ENCODE measurements at regions not wholly inside any gene's neighbourhood (a gene's known extent, or its start where the extent isn't known, plus 50 kb on each side); places are given as distances from the start of the nearest gene placed in this dataset.

- 92 to 97% methylated on average over 2 of the region's 2 CpGs for WGBS, 2 donors
- H3K4me3 ChIP-seq, result no peak overlapping the region
- DNase-seq (ENCODE audit: low spot score in 2 of 2), result no peak
These were observed 82.2 kb upstream of the SATB1 start for GRCh38 chr3:18507333-18507732.

GRCh38 chr3:18505056-18505455, 79.9 kb upstream of the SATB1 start:
- Histone ChIP-seq H3K27me3 (no peaks in the 10 kb centered on the region), H3K4me1 (no peaks in the 10 kb centered on the region), H3K4me3 (no peak overlapping the region), H3K9me3 (no peaks in the 10 kb centered on the region), H3K27ac (no peak overlapping the region), H3K36me3 (no peaks in the 10 kb centered on the region)
- TF ChIP-seq EP300 (IDR thresholded peaks at IDR 0.05) (no peak), POLR2A (IDR thresholded peaks at IDR 0.05) (no peak), CTCF (IDR thresholded peaks at IDR 0.05) (no peak)
- DNase-seq (ENCODE audit: low spot score in 2 of 2), result no peak

More at GRCh38 chr3:18507333-18507732, 82.2 kb upstream of the SATB1 start:
- H3K4me1 ChIP-seq, result no peaks in the 10 kb centered on the region
- no peak overlapping the region for H3K27ac ChIP-seq
- TF ChIP-seq POLR2A (IDR thresholded peaks at IDR 0.05) (no peak), EP300 (IDR thresholded peaks at IDR 0.05) (no peak), CTCF (IDR thresholded peaks at IDR 0.05) (no peak)
- H3K36me3 ChIP-seq, result no peaks in the 10 kb centered on the region
- H3K9me3 ChIP-seq, result no peaks in the 10 kb centered on the region
- H3K27me3 ChIP-seq, result no peaks in the 10 kb centered on the region

GRCh38 chr3:18501679-18502343, 76.7 kb upstream of the SATB1 start:
- no peaks in the 10 kb centered on the region for H3K9me3 ChIP-seq
- H3K4me1 ChIP-seq, result no peaks in the 10 kb centered on the region
- H3K36me3 ChIP-seq, result no peaks in the 10 kb centered on the region
- 78 to 93% methylated on average over 1 of the region's 1 CpG for WGBS, 2 donors
- no peak overlapping the region for H3K4me3 ChIP-seq
- H3K27me3 ChIP-seq, result no peaks in the 10 kb centered on the region
- H3K27ac ChIP-seq, result no peak overlapping the region
- no peak for DNase-seq (ENCODE audit: low spot score in 2 of 2)
- TF ChIP-seq CTCF (IDR thresholded peaks at IDR 0.05) (no peak), POLR2A (IDR thresholded peaks at IDR 0.05) (no peak)

- no peak overlapping the region for H3K27ac ChIP-seq
- H3K9me3 ChIP-seq, result no peaks in the 10 kb centered on the region
- no peaks in the 10 kb centered on the region for H3K27me3 ChIP-seq
- no peak overlapping the region for H3K4me3 ChIP-seq
- H3K4me1 ChIP-seq, result no peaks in the 10 kb centered on the region
- WGBS, 2 donors, result 79 to 88% methylated on average over 2 of the region's 2 CpGs
- DNase-seq (ENCODE audit: low spot score in 2 of 2), result no peak
- TF ChIP-seq CTCF (IDR thresholded peaks at IDR 0.05), result no peak
- TF ChIP-seq POLR2A (IDR thresholded peaks at IDR 0.05), result no peak
- no peak for TF ChIP-seq EP300 (IDR thresholded peaks at IDR 0.05)
- H3K36me3 ChIP-seq, result no peaks in the 10 kb centered on the region
These were observed 75.2 kb upstream of the SATB1 start for GRCh38 chr3:18500322-18500721.

- DNase-seq (ENCODE audit: low spot score in 2 of 2), result no peak
- Histone ChIP-seq H3K4me1 (no peaks in the 10 kb centered on the region), H3K4me3 (no peak overlapping the region), H3K36me3 (no peaks in the 10 kb centered on the region), H3K27me3 (no peaks in the 10 kb centered on the region), H3K9me3 (no peaks in the 10 kb centered on the region), H3K27ac (no peak overlapping the region)
- TF ChIP-seq POLR2A (IDR thresholded peaks at IDR 0.05), result no peak
- TF ChIP-seq EP300 (IDR thresholded peaks at IDR 0.05), result no peak
- no peak for TF ChIP-seq CTCF (IDR thresholded peaks at IDR 0.05)
- 27 to 32% methylated on average over 3 of the region's 3 CpGs for WGBS, 2 donors
These were observed 74.2 kb upstream of the SATB1 start for GRCh38 chr3:18499301-18499700.
